GM12872 (cell line): ENCODE measurements at regions not wholly inside any gene's neighbourhood (a gene's known extent, or its start where the extent isn't known, plus 50 kb on each side); places are given as distances from the start of the nearest gene placed in this dataset.

Experiments used
- TF ChIP-seq, protein P1 (sequence below): IDR thresholded peaks from 3 replicates; pipeline ENCODE4 v1.5.1; 2011; ENCODE audit warnings: low read depth, mild to moderate bottlenecking, low read length, moderate library complexity; ENCODE audit not compliant: insufficient read depth

DNA sequence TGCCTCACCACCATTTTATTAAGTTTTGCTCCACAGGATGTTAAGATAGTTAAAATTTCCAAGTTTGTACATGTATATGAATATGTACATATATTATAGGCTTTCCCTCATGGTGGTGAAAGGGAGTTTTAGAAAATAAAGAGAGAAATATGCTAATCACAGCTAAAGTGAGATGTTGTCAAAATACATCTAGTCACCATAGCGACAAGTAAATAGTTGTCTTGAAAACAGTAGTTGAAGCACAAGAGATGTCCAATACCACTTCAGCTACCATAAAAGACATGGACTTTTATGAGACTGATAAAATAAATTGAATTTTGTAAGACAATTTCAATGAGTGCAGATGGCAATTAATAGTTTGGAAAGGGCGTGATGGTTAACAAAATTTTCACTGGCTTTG is 1600.0 kb downstream of the BRINP3 start:
- TF ChIP-seq, protein P1, sequence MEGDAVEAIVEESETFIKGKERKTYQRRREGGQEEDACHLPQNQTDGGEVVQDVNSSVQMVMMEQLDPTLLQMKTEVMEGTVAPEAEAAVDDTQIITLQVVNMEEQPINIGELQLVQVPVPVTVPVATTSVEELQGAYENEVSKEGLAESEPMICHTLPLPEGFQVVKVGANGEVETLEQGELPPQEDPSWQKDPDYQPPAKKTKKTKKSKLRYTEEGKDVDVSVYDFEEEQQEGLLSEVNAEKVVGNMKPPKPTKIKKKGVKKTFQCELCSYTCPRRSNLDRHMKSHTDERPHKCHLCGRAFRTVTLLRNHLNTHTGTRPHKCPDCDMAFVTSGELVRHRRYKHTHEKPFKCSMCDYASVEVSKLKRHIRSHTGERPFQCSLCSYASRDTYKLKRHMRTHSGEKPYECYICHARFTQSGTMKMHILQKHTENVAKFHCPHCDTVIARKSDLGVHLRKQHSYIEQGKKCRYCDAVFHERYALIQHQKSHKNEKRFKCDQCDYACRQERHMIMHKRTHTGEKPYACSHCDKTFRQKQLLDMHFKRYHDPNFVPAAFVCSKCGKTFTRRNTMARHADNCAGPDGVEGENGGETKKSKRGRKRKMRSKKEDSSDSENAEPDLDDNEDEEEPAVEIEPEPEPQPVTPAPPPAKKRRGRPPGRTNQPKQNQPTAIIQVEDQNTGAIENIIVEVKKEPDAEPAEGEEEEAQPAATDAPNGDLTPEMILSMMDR: no peak

DNA sequence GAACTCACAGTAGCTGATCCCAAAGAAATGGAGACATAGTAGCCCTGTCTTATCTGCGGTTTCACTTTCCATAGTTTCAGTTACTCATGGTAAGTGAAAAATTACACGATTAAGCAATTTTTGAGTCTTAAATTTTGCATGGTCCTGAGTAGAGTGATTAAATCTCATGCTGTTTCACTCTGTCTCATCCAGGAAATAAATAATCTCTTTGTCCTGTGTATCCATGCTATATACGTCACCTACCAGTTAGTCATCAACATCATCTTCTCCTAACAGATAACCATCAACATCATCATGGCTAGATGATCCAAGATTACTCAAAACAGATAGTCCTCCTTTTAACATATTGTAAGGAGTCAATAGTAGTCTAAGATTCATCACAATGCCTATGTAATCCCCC is 1589.3 kb downstream of the BRINP3 start:
- TF ChIP-seq, protein P1: no peak

DNA sequence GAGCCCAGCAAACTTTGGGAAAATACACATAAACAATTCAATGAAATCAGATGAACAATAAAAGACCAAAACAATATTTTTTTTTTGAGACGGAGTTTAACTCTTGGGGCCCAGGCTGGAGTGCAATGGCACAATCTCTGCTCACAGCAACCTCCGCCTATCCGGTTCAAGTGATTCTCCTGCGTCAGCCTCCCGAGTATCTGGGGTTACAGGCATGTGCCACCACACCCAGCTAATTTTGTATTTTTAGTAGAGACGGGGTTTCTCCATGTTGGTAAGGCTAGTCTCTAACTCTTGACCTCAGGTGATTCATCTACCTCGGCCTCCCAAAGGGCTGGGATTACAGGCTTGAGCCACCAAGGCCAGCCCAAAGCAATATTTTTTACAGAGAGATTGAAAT is 1588.5 kb downstream of the BRINP3 start:
- TF ChIP-seq, protein P1: no peak

DNA sequence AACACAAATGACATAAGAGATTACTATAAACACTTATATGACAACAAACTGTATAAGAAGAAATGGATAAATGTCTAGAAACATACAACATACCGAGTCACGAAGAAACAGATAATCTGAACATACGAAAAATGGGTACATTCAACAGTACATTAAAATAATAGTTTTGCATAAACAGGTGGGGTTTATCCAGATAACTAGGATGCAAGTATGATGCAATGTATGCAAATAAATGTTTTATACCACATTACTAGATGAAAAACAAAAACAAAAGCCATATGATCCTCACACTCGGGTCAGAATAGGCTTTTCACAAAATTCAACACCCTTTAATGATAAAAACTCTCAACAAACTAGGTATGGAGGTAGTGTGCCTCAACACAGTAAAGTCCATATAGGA is 1585.7 kb downstream of the BRINP3 start:
- TF ChIP-seq, protein P1: no peak

DNA sequence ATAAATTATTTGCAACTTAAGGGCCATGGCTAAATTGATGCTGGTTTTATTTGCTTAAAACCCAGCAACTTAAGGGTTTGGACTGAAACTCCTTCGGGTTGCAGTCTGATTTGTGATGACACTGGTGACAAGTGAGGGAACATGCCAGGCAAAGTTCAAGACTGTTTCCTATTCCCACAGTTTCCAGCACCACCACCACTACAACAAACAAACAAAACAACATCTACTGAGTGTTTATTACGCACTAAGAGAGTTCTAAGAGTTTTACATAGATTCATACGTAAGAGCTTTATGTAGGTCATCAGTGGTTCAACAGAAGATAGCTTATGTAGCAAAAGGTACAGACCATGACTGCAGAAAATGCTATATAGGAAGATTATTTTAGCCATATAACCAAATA is 1582.1 kb downstream of the BRINP3 start:
- TF ChIP-seq, protein P1: no peak

DNA sequence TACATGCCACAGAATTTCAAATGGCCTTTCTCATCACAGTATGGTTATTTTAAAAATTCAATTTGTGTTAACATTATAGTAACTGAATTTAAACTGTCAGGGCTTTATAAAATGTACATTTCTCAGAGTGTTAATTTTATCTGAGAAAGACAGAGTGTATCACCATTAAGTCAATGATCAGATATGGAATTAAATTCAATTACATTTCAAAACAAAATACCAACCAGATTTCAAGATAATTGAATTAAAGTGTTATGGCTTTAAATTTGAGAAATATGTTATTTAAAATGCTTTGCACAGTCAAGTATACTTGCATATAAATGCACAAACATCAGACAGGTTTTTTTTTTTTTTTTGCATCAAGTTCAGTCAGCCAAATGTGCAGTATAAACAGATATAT is 1574.4 kb downstream of the BRINP3 start:
- TF ChIP-seq, protein P1: no peak

DNA sequence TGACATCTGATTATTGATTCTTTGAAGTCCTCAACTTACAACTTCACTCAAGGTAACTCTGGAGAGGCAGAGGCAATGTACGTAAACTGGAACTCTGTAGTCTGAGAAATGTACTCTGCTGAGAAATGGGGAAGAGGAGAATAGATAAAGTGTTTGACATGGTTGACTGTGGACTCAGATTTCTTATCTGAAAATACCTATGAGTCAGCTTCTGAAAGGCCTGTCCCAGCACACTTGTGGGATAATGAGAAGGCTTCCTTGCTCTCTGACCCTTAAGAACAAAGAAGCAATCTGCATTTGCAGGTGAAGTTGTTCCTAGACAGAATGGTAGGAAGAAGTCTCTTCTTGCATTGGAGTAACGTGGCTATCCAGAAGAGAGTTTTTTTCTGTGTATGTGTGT is 1573.5 kb downstream of the BRINP3 start:
- TF ChIP-seq, protein P1: no peak
